Ovary (tissue), 7 donors: ENCODE measurements at regions not wholly inside any gene's neighbourhood (a gene's known extent, or its start where the extent isn't known, plus 50 kb on each side); places are given as distances from the start of the nearest gene placed in this dataset.

Source experiments
- DNase-seq, 5 donors: peaks; one replicate each; pipeline ENCODE4 v3.0.0-alpha.2; 2019 to 2020
- H3K27ac ChIP-seq, 2 donors: fragments of 200-600 bp; one replicate each; pipeline versions ENCODE4 v1.5.1 to v1.8.0; 2019 to 2022
- H3K27me3 ChIP-seq: fragments of 200-600 bp; one replicate; pipeline ENCODE4 v1.8.0; 2022
- H3K36me3 ChIP-seq: fragments of 200-600 bp; sonication (generic); one replicate; pipeline ENCODE4 v1.5.1; 2019
- H3K4me1 ChIP-seq: one replicate; pipeline ENCODE4 v1.8.1; 2013; ENCODE audit warnings: mild to moderate bottlenecking, moderate library complexity; ENCODE audit not compliant: insufficient read depth
- H3K4me3 ChIP-seq: fragments of 200-600 bp; sonication (generic); one replicate; pipeline ENCODE4 v1.5.1; 2017
- H3K9me3 ChIP-seq, 2 donors: fragments of 200-600 bp in 1 of 2; sonication (generic) in 1 of 2; one replicate each; pipeline versions ENCODE4 v1.5.1 to v1.8.1; 2013 to 2019; ENCODE audit warnings: mild to moderate bottlenecking in 1 of 2, moderate library complexity in 1 of 2
- CTCF ChIP-seq, 3 donors: fragments of 450-650 bp in 2 of 3; fragments of 200-600 bp in 1 of 3; IDR thresholded peaks; one replicate each; pipeline versions ENCODE4 v1.5.1 to v1.8.0; 2016 to 2022; ENCODE audit warnings: antibody characterized with exemption in 3 of 3, mild to moderate bottlenecking in 1 of 3
- EP300 ChIP-seq: sonication (generic); formaldehyde crosslinking; IDR thresholded peaks from one replicate; pipeline ENCODE4 v1.6.1; 2017; ENCODE audit warnings: antibody characterized with exemption
- POLR2A ChIP-seq: fragments of 450-650 bp; IDR thresholded peaks from one replicate; pipeline ENCODE4 v1.6.1; 2017; ENCODE audit warnings: antibody characterized with exemption, mild to moderate bottlenecking, moderate library complexity
- WGBS, 3 donors: extraction: QIAGEN DNeasy Blood & Tissue Kit in 1 of 3; methylation state at CpG; one replicate each; pipeline versions ENCODE4 v1.1.5 to v1.1.7; 2013 to 2017; 5-methylcytosine and 5-hydroxymethylcytosine counted together
- intact Hi-C, 4 donors: fragments of 100-400 bp; cut with DNase I; formaldehyde crosslinking; loops; one replicate each; pipeline versions ENCODE4 v1.11.0 to v1.15.1; 2022 to 2023
- donor health status: DM: no; HTN: no; CAD: no; lungs with moderate emphysema.
- donor health status: DM: no; HTN: no; CAD: no.
- donor health status: Bipolar disorder and iron deficiency.
- donor health status: DM: no; HTN: no; CAD: no.
- donor health status: DM: yes; HTN: yes; CAD: no.

GRCh38 chr5:108661024-108661423 is 86.7 kb upstream of the FER start:
- Histone ChIP-seq H3K9me3 (no peaks in the 10 kb centered on the region), H3K4me1 (no peaks in the 10 kb centered on the region), H3K4me3 (no peak overlapping the region), H3K36me3 (no peaks in the 10 kb centered on the region), H3K27ac (no peak overlapping the region), H3K27me3 (no peaks in the 10 kb centered on the region)
- DNase-seq = no peak
- WGBS, 3 donors = 60 to 61% (median 61%) methylated on average over 1 of the region's 1 CpG
- TF ChIP-seq EP300 = no peak
- no peak for TF ChIP-seq POLR2A
- no peak for TF ChIP-seq CTCF (IDR thresholded peaks at IDR 0.05)
- intact Hi-C loops = no loop called here

- Histone ChIP-seq H3K27me3 (no peaks in the 10 kb centered on the region), H3K4me1 (no peaks in the 10 kb centered on the region), H3K27ac (no peak overlapping the region), H3K36me3 (no peaks in the 10 kb centered on the region), H3K4me3 (no peak overlapping the region), H3K9me3 (no peaks in the 10 kb centered on the region)
- 79 to 82% (median 80%) methylated on average over 6 of the region's 6 CpGs for WGBS, 3 donors
- intact Hi-C loops = no loop called here
- TF ChIP-seq POLR2A (no peak), CTCF (IDR thresholded peaks at IDR 0.05) (no peak), EP300 (no peak)
- no peak for DNase-seq
Measured at GRCh38 chr5:108660291-108660690, 87.4 kb upstream of the FER start.

GRCh38 chr5:108659531-108659930 is 88.2 kb upstream of the FER start:
- intact Hi-C loops = no loop called here
- whole genome bisulfite sequencing, 3 donors = 78 to 92% (median 89%) methylated on average over 3 of the region's 3 CpGs
- H3K27me3 ChIP-seq = no peaks in the 10 kb centered on the region
- no peaks in the 10 kb centered on the region for H3K4me1 ChIP-seq
- no peak overlapping the region for H3K4me3 ChIP-seq
- TF ChIP-seq EP300 (no peak), POLR2A (no peak), CTCF (IDR thresholded peaks at IDR 0.05) (no peak)
- no peak overlapping the region for H3K27ac ChIP-seq
- H3K36me3 ChIP-seq = no peaks in the 10 kb centered on the region
- H3K9me3 ChIP-seq = no peaks in the 10 kb centered on the region
- no peak for DNase-seq

- Histone ChIP-seq H3K4me1 (no peaks in the 10 kb centered on the region), H3K36me3 (no peaks in the 10 kb centered on the region), H3K27me3 (no peaks in the 10 kb centered on the region), H3K4me3 (no peak overlapping the region), H3K9me3 (no peaks in the 10 kb centered on the region), H3K27ac (no peak overlapping the region)
- 55 to 62% (median 61%) methylated on average over 5 of the region's 5 CpGs for WGBS, 3 donors
- TF ChIP-seq CTCF (IDR thresholded peaks at IDR 0.05) = no peak
- DNase-seq = no peak
- intact Hi-C loops = no loop called here
Measured at GRCh38 chr5:108655750-108656450, 91.8 kb upstream of the FER start.
